Stomach (tissue), 8 donors: ENCODE measurements at regions not wholly inside any gene's neighbourhood (a gene's known extent, or its start where the extent isn't known, plus 50 kb on each side); places are given as distances from the start of the nearest gene placed in this dataset.

Experiments used
- DNase-seq, 2 donors: peaks; one replicate each; pipeline versions ENCODE4 v3.0.0 to v3.0.0-alpha.2; 2013 to 2019
- H3K27ac ChIP-seq, 5 donors: fragments of 200-600 bp in 4 of 5; sonication (generic) in 4 of 5; one replicate each; pipeline ENCODE4 v1.5.1; 2013 to 2019; ENCODE audit warnings: mild to moderate bottlenecking in 1 of 5, moderate library complexity in 1 of 5
- H3K27me3 ChIP-seq, 3 donors: fragments of 200-600 bp; sonication (generic); one replicate each; pipeline ENCODE4 v1.5.1; 2017 to 2019; ENCODE audit warnings: mixed run types in 1 of 3
- H3K36me3 ChIP-seq, 4 donors: fragments of 200-600 bp; sonication (generic); 1 replicate in 3 of 4; 2 replicates in 1 of 4; pipeline ENCODE4 v1.5.1; 2016 to 2019
- H3K4me1 ChIP-seq, 4 donors: fragments of 200-600 bp; sonication (generic); one replicate each; pipeline ENCODE4 v1.5.1; 2016 to 2019
- H3K4me3 ChIP-seq, 4 donors: fragments of 200-600 bp; sonication (generic) in 3 of 4; one replicate each; pipeline ENCODE4 v1.5.1; 2016 to 2019; ENCODE audit warnings: mild to moderate bottlenecking in 1 of 4
- H3K9me3 ChIP-seq, 4 donors: fragments of 200-600 bp; sonication (generic); one replicate each; pipeline ENCODE4 v1.5.1; 2016 to 2019
- EP300 ChIP-seq: sonication (generic); formaldehyde crosslinking; IDR thresholded peaks from one replicate; pipeline ENCODE4 v1.6.1; 2017; ENCODE audit warnings: antibody characterized with exemption
- POLR2A ChIP-seq, 4 donors: fragments of 450-650 bp; IDR thresholded peaks; one replicate each; pipeline ENCODE4 v1.6.1; 2016; ENCODE audit warnings: antibody characterized with exemption in 4 of 4, control low read depth in 2 of 4, mild to moderate bottlenecking in 1 of 4, moderate library complexity in 1 of 4
- POLR2AphosphoS5 ChIP-seq, 3 donors: sonication (generic); formaldehyde crosslinking; IDR thresholded peaks; one replicate each; pipeline ENCODE4 v1.6.1; 2016; ENCODE audit warnings: antibody characterized with exemption in 3 of 3
- WGBS, 5 donors: extraction: QIAGEN DNeasy Blood & Tissue Kit in 3 of 5; methylation state at CpG; one replicate each; pipeline versions ENCODE4 v1.1.5 to v1.1.7; 2013 to 2018; 5-methylcytosine and 5-hydroxymethylcytosine counted together
- intact Hi-C: fragments of 100-400 bp; cut with DNase I; formaldehyde crosslinking; loops from one replicate; pipeline ENCODE4 v1.15.1; 2023; ENCODE audit warnings: low total_unique reads
- TF ChIP-seq, protein P1 (sequence below), 7 experiments: fragments of 450-650 bp in 4 of 7; fragments of 200-600 bp in 3 of 7; sonication (generic) in 3 of 7; IDR thresholded peaks; one replicate each; pipeline ENCODE4 v1.5.1; 2016 to 2019; ENCODE audit warnings: antibody characterized with exemption in 7 of 7, control low read depth in 2 of 7, mild to moderate bottlenecking in 1 of 7
- donor health status: healthy with polysubstance abuse.
- donor health status: Bipolar disorder and iron deficiency.
- donor health status: healthy.

DNA sequence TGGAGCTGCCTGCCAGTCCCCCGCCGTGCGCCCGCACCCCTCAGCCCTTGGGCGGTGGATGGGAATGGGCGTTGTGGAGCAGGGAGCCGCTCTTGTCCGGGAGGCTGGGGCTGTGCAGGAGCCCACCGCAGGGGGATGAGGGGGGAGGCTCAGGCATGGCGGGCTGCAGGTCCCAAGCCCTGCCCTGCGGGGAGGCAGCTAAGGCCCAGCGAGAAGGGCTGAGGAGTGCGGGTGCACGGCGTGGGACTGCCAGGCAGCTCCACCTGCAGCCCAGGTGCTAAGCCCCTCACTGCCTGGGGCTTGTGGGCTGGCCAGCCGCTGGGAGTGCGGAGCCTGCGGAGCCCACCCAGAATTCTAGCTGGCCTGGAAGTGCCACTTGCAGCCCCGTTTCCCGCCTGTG lies 991.7 kb upstream of the ARRDC3 start:
- Histone ChIP-seq H3K27me3 (no peaks in the 10 kb centered on the region), H3K27ac (no peak overlapping the region), H3K4me3 (no peak overlapping the region), H3K4me1 (no peaks in the 10 kb centered on the region), H3K9me3 (peaks cover 0 to 7% (median 3%) of the 10 kb centered on the region in 4 donors), H3K36me3 (no peaks in the 10 kb centered on the region)
- DNase-seq: no peak
- intact Hi-C loops: no loop called here
- WGBS, 5 donors: 90 to 98% (median 96%) methylated on average over 13 to 20 of the region's 20 CpGs
- TF ChIP-seq, protein P1, sequence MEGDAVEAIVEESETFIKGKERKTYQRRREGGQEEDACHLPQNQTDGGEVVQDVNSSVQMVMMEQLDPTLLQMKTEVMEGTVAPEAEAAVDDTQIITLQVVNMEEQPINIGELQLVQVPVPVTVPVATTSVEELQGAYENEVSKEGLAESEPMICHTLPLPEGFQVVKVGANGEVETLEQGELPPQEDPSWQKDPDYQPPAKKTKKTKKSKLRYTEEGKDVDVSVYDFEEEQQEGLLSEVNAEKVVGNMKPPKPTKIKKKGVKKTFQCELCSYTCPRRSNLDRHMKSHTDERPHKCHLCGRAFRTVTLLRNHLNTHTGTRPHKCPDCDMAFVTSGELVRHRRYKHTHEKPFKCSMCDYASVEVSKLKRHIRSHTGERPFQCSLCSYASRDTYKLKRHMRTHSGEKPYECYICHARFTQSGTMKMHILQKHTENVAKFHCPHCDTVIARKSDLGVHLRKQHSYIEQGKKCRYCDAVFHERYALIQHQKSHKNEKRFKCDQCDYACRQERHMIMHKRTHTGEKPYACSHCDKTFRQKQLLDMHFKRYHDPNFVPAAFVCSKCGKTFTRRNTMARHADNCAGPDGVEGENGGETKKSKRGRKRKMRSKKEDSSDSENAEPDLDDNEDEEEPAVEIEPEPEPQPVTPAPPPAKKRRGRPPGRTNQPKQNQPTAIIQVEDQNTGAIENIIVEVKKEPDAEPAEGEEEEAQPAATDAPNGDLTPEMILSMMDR (IDR thresholded peaks at IDR 0.05): no peak
- TF ChIP-seq POLR2A (IDR thresholded peaks at IDR 0.05) (no peak), POLR2AphosphoS5 (IDR thresholded peaks at IDR 0.05) (no peak), EP300 (no peak)

DNA sequence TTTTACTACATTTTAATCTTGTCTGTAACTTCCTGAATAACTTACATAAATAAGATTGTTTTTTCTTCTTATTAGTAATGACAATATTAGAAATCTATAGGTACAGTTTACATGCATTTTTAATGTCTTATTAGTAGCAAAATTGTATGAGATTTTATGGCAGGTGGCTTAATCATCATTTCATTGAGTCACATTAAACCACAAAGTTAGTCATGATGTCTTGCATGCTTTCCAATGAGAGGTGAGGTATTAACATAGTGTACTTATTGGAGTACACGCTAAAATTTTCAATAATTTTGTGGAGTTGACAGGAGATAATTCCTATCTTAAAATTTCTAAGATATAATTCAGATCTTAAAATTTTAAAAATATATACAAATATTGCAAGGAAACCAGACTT lies 989.6 kb upstream of the ARRDC3 start:
- no peak for TF ChIP-seq EP300
- TF ChIP-seq, protein P1 (IDR thresholded peaks at IDR 0.05): no peak
- no peak for TF ChIP-seq POLR2AphosphoS5 (IDR thresholded peaks at IDR 0.05)
- TF ChIP-seq POLR2A (IDR thresholded peaks at IDR 0.05): no peak
- Histone ChIP-seq H3K27me3 (no peaks in the 10 kb centered on the region), H3K27ac (no peak overlapping the region), H3K4me3 (no peak overlapping the region), H3K4me1 (no peaks in the 10 kb centered on the region), H3K9me3 (peaks cover 0 to 11% (median 3%) of the 10 kb centered on the region in 4 donors), H3K36me3 (no peaks in the 10 kb centered on the region)
- 88 to 97% (median 95%) methylated on average over 1 of the region's 1 CpG for WGBS, 5 donors
- intact Hi-C loops: no loop called here
- no peak for DNase-seq

DNA sequence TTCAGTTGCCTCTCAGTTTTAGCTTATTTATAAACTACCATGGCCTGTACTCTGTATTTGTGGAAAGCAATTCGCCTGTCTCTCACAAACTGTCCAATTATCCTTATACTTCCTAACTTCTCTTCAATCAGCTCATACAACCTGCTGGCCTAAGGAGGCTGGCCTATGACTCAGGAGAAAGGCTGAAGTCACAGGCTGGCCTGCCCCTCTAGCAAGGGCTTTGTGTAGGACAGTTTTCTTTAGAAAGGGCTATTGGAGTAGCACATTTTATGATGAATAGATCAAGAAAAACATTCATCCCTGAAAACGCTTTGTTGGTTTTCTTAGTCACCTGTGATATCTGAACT lies 988.7 kb upstream of the ARRDC3 start:
- Histone ChIP-seq H3K27me3 (no peaks in the 10 kb centered on the region), H3K4me1 (no peaks in the 10 kb centered on the region), H3K4me3 (no peak overlapping the region), H3K36me3 (no peaks in the 10 kb centered on the region), H3K27ac (no peak overlapping the region), H3K9me3 (peaks cover 0 to 11% (median 3%) of the 10 kb centered on the region in 4 donors)
- DNase-seq: no peak
- 80 to 90% (median 82%) methylated on average over 2 of the region's 2 CpGs for WGBS, 5 donors
- TF ChIP-seq EP300 (no peak), POLR2AphosphoS5 (IDR thresholded peaks at IDR 0.05) (no peak)
- TF ChIP-seq, protein P1 (IDR thresholded peaks at IDR 0.05): no peak
- intact Hi-C loops: no loop called here

DNA sequence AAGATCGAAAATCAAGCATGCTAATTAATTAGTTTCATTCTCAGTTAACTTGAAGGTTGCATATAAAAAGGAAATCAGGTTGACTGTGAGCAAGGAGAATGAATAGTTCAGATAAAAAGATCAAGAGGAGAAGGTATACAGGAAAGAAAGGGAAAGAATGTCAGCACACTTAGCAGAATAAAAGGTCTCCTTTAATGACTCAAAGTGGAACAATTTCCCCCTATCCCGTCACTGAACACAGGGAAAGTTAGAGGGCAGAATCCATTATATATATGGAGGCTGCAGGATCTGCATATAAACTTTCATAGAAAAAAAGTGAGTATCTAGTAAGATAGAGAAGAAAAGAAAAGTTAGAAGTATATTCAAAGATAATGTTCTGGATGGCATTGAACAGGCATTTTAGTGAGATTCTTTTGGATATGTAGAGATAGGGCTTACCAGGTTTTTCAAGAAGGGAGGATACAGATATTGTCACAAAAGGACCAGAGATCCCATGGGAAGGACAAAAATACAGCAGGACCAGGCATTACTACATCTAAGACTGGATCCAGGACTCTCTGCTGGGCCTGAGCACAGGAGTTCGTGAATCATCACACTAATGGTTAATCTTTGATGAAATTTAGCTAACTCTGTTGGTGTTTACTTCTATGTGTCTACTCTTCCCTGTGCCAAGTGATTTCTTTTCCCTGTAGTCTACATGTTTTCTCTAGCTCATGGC lies 988.2 kb upstream of the ARRDC3 start:
- H3K36me3 ChIP-seq: no peaks in the 10 kb centered on the region
- intact Hi-C loops: no loop called here
- DNase-seq: no peak
- no peaks in the 10 kb centered on the region for H3K27me3 ChIP-seq
- H3K4me1 ChIP-seq: no peaks in the 10 kb centered on the region
- H3K4me3 ChIP-seq: no peak overlapping the region
- no peak overlapping the region for H3K27ac ChIP-seq
- peaks cover 0 to 11% (median 3%) of the 10 kb centered on the region in 4 donors for H3K9me3 ChIP-seq
- no peak for TF ChIP-seq POLR2A (IDR thresholded peaks at IDR 0.05)
- no peak for TF ChIP-seq POLR2AphosphoS5 (IDR thresholded peaks at IDR 0.05)
- TF ChIP-seq, protein P1 (IDR thresholded peaks at IDR 0.05): no peak
- no peak for TF ChIP-seq EP300
- WGBS, 5 donors: 69 to 82% (median 78%) methylated on average over 3 of the region's 3 CpGs
